SKM-1 treated with dmso at 0.1 percent for 144 hours (cell line): ENCODE measurements at regions not wholly inside any gene's neighbourhood (a gene's known extent, or its start where the extent isn't known, plus 50 kb on each side); places are given as distances from the start of the nearest gene placed in this dataset.
"Not testable (repeated sequence)": the region's sequence is repeated elsewhere in the genome, so short reads cannot be mapped to it uniquely, and the experiment has no call there.

Experiments used
- DNase-seq: peaks from one replicate; lab custom pipeline; 2025; ENCODE audit not compliant: unreplicated experiment; lab: John Stamatoyannopoulos, UW

- DNase-seq, result no peak
Observed at GRCh38 chr6:82783587-82784236, 281.9 kb downstream of the UBE3D start.

- no peak for DNase-seq
Observed at GRCh38 chr6:82785206-82785605, 280.4 kb downstream of the UBE3D start.

- no peak for DNase-seq
Observed at GRCh38 chr6:82786248-82786647, 279.4 kb downstream of the UBE3D start.

GRCh38 chr6:82795940-82796339 is 269.7 kb downstream of the UBE3D start:
- DNase-seq, result no peak

GRCh38 chr6:82801083-82801482 is 264.6 kb downstream of the UBE3D start:
- no peak for DNase-seq

- DNase-seq, result not testable (repeated sequence)
Observed at GRCh38 chr6:82816243-82816642, 249.4 kb downstream of the UBE3D start.

GRCh38 chr6:82818727-82819126 is 246.9 kb downstream of the UBE3D start:
- no peak for DNase-seq

GRCh38 chr6:82823361-82823760 is 242.3 kb downstream of the UBE3D start:
- DNase-seq, result no peak

GRCh38 chr6:82832811-82833210 is 232.8 kb downstream of the UBE3D start:
- DNase-seq, result no peak

GRCh38 chr6:82833481-82833880 is 232.2 kb downstream of the UBE3D start:
- DNase-seq, result no peak

- no peak for DNase-seq
Observed at GRCh38 chr6:82836022-82836575, 229.5 kb downstream of the UBE3D start.

- DNase-seq, result no peak
Observed at GRCh38 chr6:82840571-82840970, 225.1 kb downstream of the UBE3D start.

- no peak for DNase-seq
Observed at GRCh38 chr6:82841309-82841708, 224.3 kb downstream of the UBE3D start.
